ENCODE measurements at regions not wholly inside any gene's neighbourhood (a gene's known extent, or its start where the extent isn't known, plus 50 kb on each side); places are given as distances from the start of the nearest gene placed in this dataset.

GRCh38 chr2:129653246-129653645 lies 326.2 kb upstream of the RAB6C start:
- no peak for DNase-seq

- no peak for DNase-seq
Observed at GRCh38 chr2:129654331-129654730, 325.1 kb upstream of the RAB6C start.

GRCh38 chr2:129656081-129656598 lies 323.3 kb upstream of the RAB6C start:
- DNase-seq: no peak

- DNase-seq: no peak
Observed at GRCh38 chr2:129658430-129658829, 321.0 kb upstream of the RAB6C start.

GRCh38 chr2:129661935-129662334 lies 317.5 kb upstream of the RAB6C start:
- DNase-seq: no peak

- no peak for DNase-seq
Observed at GRCh38 chr2:129667577-129667976, 311.9 kb upstream of the RAB6C start.

GRCh38 chr2:129672521-129672920 lies 306.9 kb upstream of the RAB6C start:
- DNase-seq: no peak

GRCh38 chr2:129673234-129673633 lies 306.2 kb upstream of the RAB6C start:
- DNase-seq: no peak

GRCh38 chr2:129673847-129674711 lies 305.4 kb upstream of the RAB6C start:
- DNase-seq: no peak

- DNase-seq: no peak
Observed at GRCh38 chr2:129678751-129679150, 300.7 kb upstream of the RAB6C start.

GRCh38 chr2:129681788-129682187 lies 297.7 kb upstream of the RAB6C start:
- no peak for DNase-seq

GRCh38 chr2:129689653-129690448 lies 289.6 kb upstream of the RAB6C start:
- no peak for DNase-seq

- DNase-seq: no peak
Observed at GRCh38 chr2:129695496-129695895, 284.0 kb upstream of the RAB6C start.

GRCh38 chr2:129698593-129698992 lies 280.9 kb upstream of the RAB6C start:
- DNase-seq: no peak

- no peak for DNase-seq
Observed at GRCh38 chr2:129699781-129700573, 279.5 kb upstream of the RAB6C start.

GRCh38 chr2:129702416-129703176 lies 276.9 kb upstream of the RAB6C start:
- DNase-seq: no peak

GRCh38 chr2:129705085-129705484 lies 274.4 kb upstream of the RAB6C start:
- DNase-seq: no peak

- DNase-seq: no peak
Observed at GRCh38 chr2:129707800-129708199, 271.7 kb upstream of the RAB6C start.

GRCh38 chr2:129708221-129708967 lies 271.1 kb upstream of the RAB6C start:
- no peak for DNase-seq

GRCh38 chr2:129709001-129709955 lies 270.2 kb upstream of the RAB6C start:
- DNase-seq: no peak
